Peyer's patch (tissue), 4 donors: ENCODE measurements at regions not wholly inside any gene's neighbourhood (a gene's known extent, or its start where the extent isn't known, plus 50 kb on each side); places are given as distances from the start of the nearest gene placed in this dataset.

Experiments
- CTCF ChIP-seq, 6 experiments: fragments of 450-650 bp in 4 of 6; fragments of 200-600 bp in 2 of 6; sonication (generic) in 1 of 6; IDR thresholded peaks; one replicate each; pipeline ENCODE4 v1.5.1; 2017 to 2019; ENCODE audit warnings: antibody characterized with exemption in 6 of 6, mild to moderate bottlenecking in 3 of 6, moderate library complexity in 1 of 6
- POLR2A ChIP-seq, 2 donors: fragments of 450-650 bp; IDR thresholded peaks; one replicate each; pipeline ENCODE4 v1.5.1; 2017; ENCODE audit warnings: antibody characterized with exemption in 2 of 2, mild to moderate bottlenecking in 2 of 2, moderate library complexity in 2 of 2

DNA sequence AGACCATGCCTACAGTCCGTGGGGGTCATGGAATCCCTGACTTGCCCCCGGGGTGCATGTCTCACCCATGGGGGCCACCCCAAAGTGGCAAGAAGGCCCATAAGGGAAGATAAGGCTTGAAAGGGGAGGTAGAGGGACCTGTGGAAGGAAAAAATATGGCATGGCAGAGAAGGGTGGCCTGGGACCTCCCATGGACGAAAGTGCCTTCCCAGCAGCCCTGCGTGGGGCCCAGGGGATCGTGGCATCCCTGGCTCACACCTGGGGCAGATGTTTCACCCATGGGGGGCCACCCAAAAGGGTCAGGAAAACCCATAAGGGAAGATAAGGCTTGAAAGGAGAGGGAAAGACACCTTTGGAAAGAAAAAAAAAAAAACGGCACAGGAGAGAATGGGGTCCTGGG lies 264.6 kb downstream of the ALG10 start:
- TF ChIP-seq CTCF (IDR thresholded peaks at IDR 0.05) (no peak), POLR2A (IDR thresholded peaks at IDR 0.05) (no peak)
